NCI-H2107 (cell line): ENCODE measurements at regions not wholly inside any gene's neighbourhood (a gene's known extent, or its start where the extent isn't known, plus 50 kb on each side); places are given as distances from the start of the nearest gene placed in this dataset.

Source experiments
- DNase-seq: peaks from one replicate; lab custom pipeline; 2025; lab: John Stamatoyannopoulos, UW

GRCh38 chr5:106882035-106882434, 788.7 kb downstream of the EFNA5 start:
- DNase-seq, result no peak

GRCh38 chr5:106880656-106881055, 790.1 kb downstream of the EFNA5 start:
- DNase-seq, result no peak

GRCh38 chr5:106877881-106878280, 792.9 kb downstream of the EFNA5 start:
- no peak for DNase-seq

GRCh38 chr5:106876665-106877194, 794.0 kb downstream of the EFNA5 start:
- DNase-seq, result no peak

GRCh38 chr5:106876298-106876622, 794.5 kb downstream of the EFNA5 start:
- DNase-seq, result no peak

GRCh38 chr5:106875591-106876297, 795.0 kb downstream of the EFNA5 start:
- DNase-seq, result no peak

GRCh38 chr5:106874974-106875373, 795.8 kb downstream of the EFNA5 start:
- DNase-seq, result no peak

- DNase-seq, result no peak
These were observed 796.2 kb downstream of the EFNA5 start for GRCh38 chr5:106874531-106874930.

GRCh38 chr5:106873568-106873967, 797.2 kb downstream of the EFNA5 start:
- DNase-seq, result peak; percentile 78

- no peak for DNase-seq
These were observed 805.5 kb downstream of the EFNA5 start for GRCh38 chr5:106865279-106865678.

GRCh38 chr5:106862450-106863193, 808.1 kb downstream of the EFNA5 start:
- peak; percentile 0 for DNase-seq

GRCh38 chr5:106860398-106861044, 810.2 kb downstream of the EFNA5 start:
- no peak for DNase-seq

- no peak for DNase-seq
These were observed 812.1 kb downstream of the EFNA5 start for GRCh38 chr5:106858616-106859015.

- no peak for DNase-seq
These were observed 815.8 kb downstream of the EFNA5 start for GRCh38 chr5:106854922-106855321.

- DNase-seq, result no peak
These were observed 816.5 kb downstream of the EFNA5 start for GRCh38 chr5:106854105-106854687.

- no peak for DNase-seq
These were observed 817.5 kb downstream of the EFNA5 start for GRCh38 chr5:106853266-106853665.

- no peak for DNase-seq
These were observed 821.5 kb downstream of the EFNA5 start for GRCh38 chr5:106849266-106849665.

GRCh38 chr5:106843812-106844416, 826.8 kb downstream of the EFNA5 start:
- no peak for DNase-seq

GRCh38 chr5:106833517-106833916, 837.2 kb downstream of the EFNA5 start:
- DNase-seq, result no peak

- DNase-seq, result no peak
These were observed 843.7 kb downstream of the EFNA5 start for GRCh38 chr5:106827061-106827460.

GRCh38 chr5:106825374-106825773, 845.4 kb downstream of the EFNA5 start:
- DNase-seq, result no peak

GRCh38 chr5:106822851-106823250, 847.9 kb downstream of the EFNA5 start:
- DNase-seq, result no peak
